ENCODE measurements at regions not wholly inside any gene's neighbourhood (a gene's known extent, or its start where the extent isn't known, plus 50 kb on each side); places are given as distances from the start of the nearest gene placed in this dataset.
"Not testable (repeated sequence)": the region's sequence is repeated elsewhere in the genome, so short reads cannot be mapped to it uniquely, and the experiment has no call there.

DNA sequence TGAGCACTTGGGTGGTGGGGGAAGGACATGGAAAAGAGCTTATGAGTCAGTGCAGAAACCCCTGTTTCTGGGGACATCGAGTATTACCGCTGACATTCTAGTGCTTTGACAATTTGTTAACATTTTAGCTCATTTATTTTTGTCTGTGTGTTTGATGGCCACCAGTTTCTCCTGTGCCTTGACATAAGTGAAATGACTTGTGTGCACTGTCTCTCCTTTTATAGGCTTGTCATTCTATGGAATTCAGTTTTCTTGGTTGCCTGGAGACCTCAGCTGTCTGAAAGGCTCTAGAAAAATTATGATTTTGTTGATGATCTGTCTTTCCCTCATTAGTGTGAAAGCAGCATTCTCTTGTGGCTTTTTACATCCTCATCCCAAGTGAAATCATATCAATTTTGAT lies 190.0 kb upstream of the SMIM30 start:
- Histone ChIP-seq H3K4me3 (ENCODE audit: low read depth, low read length) (no peak overlapping the region), H3K36me3 (ENCODE audit: control insufficient read depth, insufficient read depth, low read length) (no peaks in the 10 kb centered on the region), H3K27me3 (ENCODE audit: control insufficient read depth, insufficient read depth, low read length) (no peaks in the 10 kb centered on the region)
- TF ChIP-seq, protein P1, sequence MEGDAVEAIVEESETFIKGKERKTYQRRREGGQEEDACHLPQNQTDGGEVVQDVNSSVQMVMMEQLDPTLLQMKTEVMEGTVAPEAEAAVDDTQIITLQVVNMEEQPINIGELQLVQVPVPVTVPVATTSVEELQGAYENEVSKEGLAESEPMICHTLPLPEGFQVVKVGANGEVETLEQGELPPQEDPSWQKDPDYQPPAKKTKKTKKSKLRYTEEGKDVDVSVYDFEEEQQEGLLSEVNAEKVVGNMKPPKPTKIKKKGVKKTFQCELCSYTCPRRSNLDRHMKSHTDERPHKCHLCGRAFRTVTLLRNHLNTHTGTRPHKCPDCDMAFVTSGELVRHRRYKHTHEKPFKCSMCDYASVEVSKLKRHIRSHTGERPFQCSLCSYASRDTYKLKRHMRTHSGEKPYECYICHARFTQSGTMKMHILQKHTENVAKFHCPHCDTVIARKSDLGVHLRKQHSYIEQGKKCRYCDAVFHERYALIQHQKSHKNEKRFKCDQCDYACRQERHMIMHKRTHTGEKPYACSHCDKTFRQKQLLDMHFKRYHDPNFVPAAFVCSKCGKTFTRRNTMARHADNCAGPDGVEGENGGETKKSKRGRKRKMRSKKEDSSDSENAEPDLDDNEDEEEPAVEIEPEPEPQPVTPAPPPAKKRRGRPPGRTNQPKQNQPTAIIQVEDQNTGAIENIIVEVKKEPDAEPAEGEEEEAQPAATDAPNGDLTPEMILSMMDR (IDR thresholded peaks at IDR 0.05; ENCODE audit: insufficient read depth, low read length, poor library complexity, severe bottlenecking) = no peak
- no peak for DNase-seq (ENCODE audit: low read depth)

DNA sequence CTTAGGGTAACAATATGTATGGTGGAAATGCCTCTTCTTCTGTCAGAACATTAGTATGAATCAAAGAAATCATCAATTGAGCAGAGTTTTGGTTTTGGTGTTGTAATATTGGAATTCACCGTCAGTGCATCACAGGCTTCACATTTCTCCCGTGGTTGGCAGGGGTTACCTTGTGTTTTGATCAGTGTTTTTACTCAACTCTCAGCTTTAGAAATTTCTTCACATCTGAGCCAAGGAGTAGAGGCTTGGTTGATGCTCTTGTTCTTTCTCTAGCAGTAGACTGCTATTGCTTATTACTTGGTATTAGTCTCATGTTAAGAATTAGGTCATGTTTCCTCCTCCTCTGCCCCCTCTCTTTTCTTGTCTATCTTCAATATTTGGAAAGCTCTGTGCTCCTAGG lies 188.8 kb upstream of the SMIM30 start:
- H3K4me3 ChIP-seq (ENCODE audit: low read depth, low read length) = no peak overlapping the region
- H3K36me3 ChIP-seq (ENCODE audit: control insufficient read depth, insufficient read depth, low read length) = no peaks in the 10 kb centered on the region
- no peaks in the 10 kb centered on the region for H3K27me3 ChIP-seq (ENCODE audit: control insufficient read depth, insufficient read depth, low read length)
- TF ChIP-seq, protein P1 (IDR thresholded peaks at IDR 0.05; ENCODE audit: insufficient read depth, low read length, poor library complexity, severe bottlenecking) = no peak
- DNase-seq (ENCODE audit: low read depth) = no peak

DNA sequence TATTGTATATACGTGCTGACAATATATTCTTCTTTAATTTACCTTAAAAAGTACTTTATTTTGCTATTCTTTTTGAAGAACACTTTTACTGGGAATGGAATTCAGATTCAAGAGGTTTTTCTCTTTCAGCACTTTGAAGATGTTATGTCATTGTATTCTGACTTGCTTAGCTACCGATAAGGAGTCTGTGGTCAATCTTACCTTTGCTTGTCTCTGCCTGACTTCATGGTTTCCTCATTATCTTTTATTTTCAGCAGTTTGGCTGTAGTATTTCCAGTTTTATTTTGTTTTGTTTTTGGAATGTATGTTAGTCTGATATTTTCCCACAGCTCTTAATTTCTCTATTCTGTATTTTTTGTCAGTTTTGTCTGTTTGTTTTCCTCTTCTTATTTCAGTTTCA lies 187.9 kb upstream of the SMIM30 start:
- no peak for DNase-seq (ENCODE audit: low read depth)
- H3K4me3 ChIP-seq (ENCODE audit: low read depth, low read length) = no peak overlapping the region
- no peaks in the 10 kb centered on the region for H3K27me3 ChIP-seq (ENCODE audit: control insufficient read depth, insufficient read depth, low read length)
- TF ChIP-seq, protein P1 (IDR thresholded peaks at IDR 0.05; ENCODE audit: insufficient read depth, low read length, poor library complexity, severe bottlenecking) = no peak
- no peaks in the 10 kb centered on the region for H3K36me3 ChIP-seq (ENCODE audit: control insufficient read depth, insufficient read depth, low read length)

DNA sequence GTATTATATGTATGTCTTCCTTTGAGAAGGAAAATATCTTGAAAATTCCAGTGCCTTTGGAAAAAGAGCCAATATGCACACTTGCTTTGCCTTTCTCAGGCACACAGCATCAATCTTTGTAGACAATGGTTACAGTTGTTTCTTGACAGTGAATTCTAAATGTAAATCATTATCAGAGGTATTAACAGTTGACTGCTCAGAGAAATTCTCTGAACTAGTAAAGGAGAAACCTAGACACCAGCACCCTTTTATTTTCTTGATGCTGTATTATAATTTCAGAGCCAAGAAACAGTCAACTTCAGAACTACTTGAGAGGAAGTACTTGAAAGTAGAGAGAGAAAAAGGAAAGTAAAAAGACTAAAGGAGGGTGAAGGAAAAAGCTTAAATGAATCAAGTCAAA lies 185.8 kb upstream of the SMIM30 start:
- no peak overlapping the region for H3K4me3 ChIP-seq (ENCODE audit: low read depth, low read length)
- no peaks in the 10 kb centered on the region for H3K36me3 ChIP-seq (ENCODE audit: control insufficient read depth, insufficient read depth, low read length)
- TF ChIP-seq, protein P1 (IDR thresholded peaks at IDR 0.05; ENCODE audit: insufficient read depth, low read length, poor library complexity, severe bottlenecking) = no peak
- no peaks in the 10 kb centered on the region for H3K27me3 ChIP-seq (ENCODE audit: control insufficient read depth, insufficient read depth, low read length)
- DNase-seq (ENCODE audit: low read depth) = no peak

DNA sequence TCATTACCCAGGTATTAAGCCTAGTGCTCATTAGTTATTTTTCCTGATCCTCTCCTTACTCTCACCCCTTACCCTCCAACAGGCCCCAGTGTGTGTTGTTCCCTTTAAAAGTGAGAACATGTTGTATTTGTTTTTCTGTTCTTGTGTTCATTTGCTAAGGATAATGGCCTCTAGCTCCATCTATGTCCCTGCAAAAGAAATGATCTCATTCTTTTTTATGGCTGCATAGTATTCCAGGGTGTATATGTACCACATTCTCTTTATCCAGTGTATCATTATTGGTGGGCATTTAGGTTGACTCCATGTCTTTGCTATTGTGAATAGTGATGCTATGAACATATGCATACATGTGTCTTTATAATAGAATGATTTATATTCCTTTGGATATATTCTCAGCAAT lies 185.0 kb upstream of the SMIM30 start:
- H3K4me3 ChIP-seq (ENCODE audit: low read depth, low read length); DNase-seq (ENCODE audit: low read depth); H3K27me3 ChIP-seq (ENCODE audit: control insufficient read depth, insufficient read depth, low read length); H3K36me3 ChIP-seq (ENCODE audit: control insufficient read depth, insufficient read depth, low read length): not testable (repeated sequence)

DNA sequence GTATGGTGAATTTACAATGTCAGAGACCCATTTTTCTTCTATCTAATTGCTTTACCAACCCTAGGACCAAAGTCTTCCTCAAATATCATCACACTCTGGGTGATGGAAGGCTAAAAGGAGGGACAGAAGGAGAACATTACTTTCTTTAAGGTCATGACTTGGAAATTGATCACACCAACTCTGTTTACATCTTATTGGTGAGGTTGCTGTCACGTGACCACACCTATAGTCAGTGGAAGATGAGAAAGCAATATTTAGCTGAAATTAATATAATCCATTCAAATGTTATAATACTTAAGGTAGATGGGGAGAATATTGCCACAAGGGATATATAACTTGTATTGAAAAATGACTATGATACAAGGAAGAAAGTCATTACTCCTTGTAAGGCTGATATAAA lies 183.6 kb upstream of the SMIM30 start:
- DNase-seq (ENCODE audit: low read depth) = no peak
- H3K4me3 ChIP-seq (ENCODE audit: low read depth, low read length) = no peak overlapping the region
- TF ChIP-seq, protein P1 (IDR thresholded peaks at IDR 0.05; ENCODE audit: insufficient read depth, low read length, poor library complexity, severe bottlenecking) = no peak
- H3K27me3 ChIP-seq (ENCODE audit: control insufficient read depth, insufficient read depth, low read length) = no peaks in the 10 kb centered on the region
- no peaks in the 10 kb centered on the region for H3K36me3 ChIP-seq (ENCODE audit: control insufficient read depth, insufficient read depth, low read length)
